SJCRH30 (cell line): ENCODE measurements at regions not wholly inside any gene's neighbourhood (a gene's known extent, or its start where the extent isn't known, plus 50 kb on each side); places are given as distances from the start of the nearest gene placed in this dataset.

Experiments used
- DNase-seq, 2 experiments: peaks; one replicate each; pipeline ENCODE4 v3.0.0-alpha.2; 2015 to 2020
- H3K27ac ChIP-seq: fragments of 250-450 bp; sonication (Bioruptor Pico); 2 replicates; pipeline ENCODE4 v1.5.1; 2020; ENCODE audit warnings: mild to moderate bottlenecking, moderate library complexity
- H3K27me3 ChIP-seq: fragments of 250-450 bp; sonication (Bioruptor Pico); 2 replicates; pipeline ENCODE4 v1.5.1; 2020; ENCODE audit warnings: mild to moderate bottlenecking, moderate library complexity
- H3K36me3 ChIP-seq: fragments of 250-450 bp; sonication (Bioruptor Pico); 2 replicates; pipeline ENCODE4 v1.5.1; 2020; ENCODE audit warnings: mild to moderate bottlenecking, moderate library complexity
- H3K4me1 ChIP-seq: fragments of 250-450 bp; sonication (Bioruptor Pico); 2 replicates; pipeline ENCODE4 v1.5.1; 2020; ENCODE audit warnings: mild to moderate bottlenecking, moderate library complexity
- H3K4me3 ChIP-seq: fragments of 250-450 bp; sonication (Bioruptor Pico); 2 replicates; pipeline ENCODE4 v1.5.1; 2020; ENCODE audit warnings: mild to moderate bottlenecking, moderate library complexity
- H3K9me3 ChIP-seq: fragments of 250-450 bp; sonication (Bioruptor Pico); replicated peaks from 2 replicates; pipeline ENCODE4 v1.5.1; 2020; ENCODE audit warnings: mild to moderate bottlenecking, moderate library complexity

GRCh38 chr4:14636563-14636962 is 365.7 kb upstream of the CPEB2 start:
- no peak for DNase-seq
- no peaks in the 10 kb centered on the region for H3K4me1 ChIP-seq
- no peaks in the 10 kb centered on the region for H3K9me3 ChIP-seq
- H3K27me3 ChIP-seq, result no peaks in the 10 kb centered on the region
- H3K36me3 ChIP-seq, result no peaks in the 10 kb centered on the region
- H3K27ac ChIP-seq, result no peak overlapping the region
- H3K4me3 ChIP-seq, result no peak overlapping the region

DNA sequence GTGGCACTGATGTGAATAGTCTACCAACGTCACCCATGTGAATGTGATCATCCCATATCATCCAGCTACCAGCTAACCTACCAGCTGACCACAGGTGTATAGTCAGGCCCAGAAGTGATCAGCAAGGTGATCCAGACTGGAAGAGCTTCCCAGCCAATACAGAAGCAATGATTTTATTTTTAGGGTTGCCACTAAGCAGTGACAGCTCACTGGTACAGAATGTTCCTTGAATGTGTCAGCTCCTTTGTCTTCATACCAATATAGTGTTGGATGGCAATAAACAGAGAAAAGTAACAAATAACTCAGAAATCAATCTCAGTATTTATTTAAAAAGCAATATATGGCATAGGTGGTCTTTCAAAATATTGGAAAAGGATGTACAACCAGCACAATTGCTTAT is 361.8 kb upstream of the CPEB2 start:
- no peak overlapping the region for H3K4me3 ChIP-seq
- no peak for DNase-seq
- H3K27me3 ChIP-seq, result peaks cover 3% of the 10 kb centered on the region; the same call in 1 of the 2 replicates
- no peak overlapping the region for H3K27ac ChIP-seq
- no peaks in the 10 kb centered on the region for H3K4me1 ChIP-seq
- no peaks in the 10 kb centered on the region for H3K9me3 ChIP-seq
- no peaks in the 10 kb centered on the region for H3K36me3 ChIP-seq

DNA sequence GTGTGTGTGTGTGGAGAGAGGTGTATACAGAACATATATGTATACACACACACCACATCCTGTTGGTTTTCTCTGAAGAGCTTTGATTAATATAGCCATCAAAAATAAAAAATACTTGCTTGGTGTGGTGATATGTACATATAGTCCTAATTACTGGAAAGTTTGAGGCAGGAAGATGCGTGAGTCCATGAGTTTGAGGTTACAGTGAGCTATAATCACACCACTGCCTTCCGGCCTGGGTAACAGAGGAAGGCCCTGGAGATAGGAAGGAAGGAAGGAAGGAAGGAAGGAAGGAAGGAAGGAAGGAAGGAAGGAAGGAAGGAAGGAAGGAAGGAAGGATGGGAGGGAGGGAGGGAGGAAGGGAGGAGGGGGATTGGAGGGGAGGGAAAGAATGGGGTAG is 360.4 kb upstream of the CPEB2 start:
- Histone ChIP-seq H3K9me3 (no peaks in the 10 kb centered on the region), H3K4me3 (no peak overlapping the region), H3K4me1 (no peaks in the 10 kb centered on the region), H3K27ac (no peak overlapping the region), H3K27me3 (peaks cover 3% of the 10 kb centered on the region; the same call in 1 of the 2 replicates), H3K36me3 (no peaks in the 10 kb centered on the region)
- no peak for DNase-seq

GRCh38 chr4:14644580-14645282 is 357.6 kb upstream of the CPEB2 start:
- DNase-seq, result no peak

DNA sequence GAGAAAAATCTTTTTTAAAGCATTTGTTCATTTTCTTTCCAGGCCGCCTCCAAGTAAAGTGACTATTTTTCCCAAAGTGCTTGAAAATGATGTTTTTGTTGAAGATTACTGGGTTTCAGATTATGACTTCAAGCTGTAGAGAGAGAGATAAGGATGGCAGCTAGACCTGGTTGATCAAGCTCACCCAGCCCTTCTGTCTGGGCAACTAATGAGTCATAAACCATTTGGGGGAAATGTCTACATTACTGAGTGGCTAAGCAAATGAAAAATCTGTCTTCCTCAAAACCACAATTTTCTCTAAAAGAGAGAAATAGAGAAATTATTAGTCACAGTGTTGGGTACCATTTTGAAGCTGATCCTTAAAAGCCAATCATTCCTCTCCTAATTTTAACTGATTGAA is 355.4 kb upstream of the CPEB2 start:
- peaks cover 3% of the 10 kb centered on the region; the same call in 1 of the 2 replicates for H3K27me3 ChIP-seq
- no peak overlapping the region for H3K4me3 ChIP-seq
- H3K9me3 ChIP-seq, result no peaks in the 10 kb centered on the region
- no peaks in the 10 kb centered on the region for H3K36me3 ChIP-seq
- DNase-seq, result no peak
- H3K4me1 ChIP-seq, result no peaks in the 10 kb centered on the region
- no peak overlapping the region for H3K27ac ChIP-seq

More at GRCh38 chr4:14644580-14645282, 357.6 kb upstream of the CPEB2 start:
- no peak overlapping the region for H3K27ac ChIP-seq
- H3K4me1 ChIP-seq, result no peaks in the 10 kb centered on the region
- no peaks in the 10 kb centered on the region for H3K36me3 ChIP-seq
- no peak overlapping the region for H3K4me3 ChIP-seq
- H3K27me3 ChIP-seq, result peaks cover 3% of the 10 kb centered on the region; the same call in 1 of the 2 replicates
- no peaks in the 10 kb centered on the region for H3K9me3 ChIP-seq

DNA sequence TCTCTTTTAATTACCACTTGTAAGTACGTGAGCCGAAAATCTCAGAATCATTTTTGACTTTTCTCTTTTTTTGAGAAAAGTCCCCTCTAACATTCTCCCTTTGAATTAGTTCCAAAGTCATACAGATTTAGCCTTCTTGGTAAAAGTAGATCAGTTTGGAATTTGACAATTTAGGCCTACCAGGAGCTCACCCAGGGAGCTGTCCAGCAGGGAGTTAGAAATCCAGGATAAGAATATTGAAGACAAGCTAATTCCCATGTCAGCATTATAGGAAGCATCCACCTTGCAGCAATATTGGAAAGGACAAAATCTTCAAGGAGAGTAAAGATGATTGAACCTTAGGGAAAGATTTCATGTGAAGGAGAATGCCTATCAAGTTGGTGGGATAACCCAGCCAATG is 352.2 kb upstream of the CPEB2 start:
- Histone ChIP-seq H3K27me3 (no peaks in the 10 kb centered on the region), H3K9me3 (no peaks in the 10 kb centered on the region), H3K4me3 (no peak overlapping the region), H3K4me1 (no peaks in the 10 kb centered on the region), H3K36me3 (no peaks in the 10 kb centered on the region), H3K27ac (no peak overlapping the region)
- no peak for DNase-seq

GRCh38 chr4:14652522-14652921 is 349.8 kb upstream of the CPEB2 start:
- no peaks in the 10 kb centered on the region for H3K27me3 ChIP-seq
- H3K9me3 ChIP-seq, result no peaks in the 10 kb centered on the region
- no peak for DNase-seq
- H3K36me3 ChIP-seq, result no peaks in the 10 kb centered on the region
- H3K4me3 ChIP-seq, result no peak overlapping the region
- no peak overlapping the region for H3K27ac ChIP-seq
- H3K4me1 ChIP-seq, result no peaks in the 10 kb centered on the region

DNA sequence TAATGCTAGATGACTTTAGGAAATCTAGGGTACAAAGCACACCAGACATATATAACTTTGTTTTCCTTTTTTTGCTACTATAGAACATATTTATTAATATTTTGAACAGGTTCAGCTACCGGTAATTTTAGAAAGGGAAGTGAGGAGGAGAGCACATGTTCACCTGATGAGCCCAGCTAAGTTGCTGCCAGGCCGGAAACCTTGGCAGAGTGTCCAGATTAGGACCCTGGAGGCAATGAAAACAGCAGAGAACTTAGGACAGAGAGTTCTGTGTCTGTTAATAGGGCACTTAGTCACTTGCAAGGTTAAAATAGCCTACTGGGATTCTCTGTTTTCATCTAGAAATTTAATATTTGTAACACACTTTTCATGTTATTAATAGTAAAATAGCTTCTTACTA is 348.9 kb upstream of the CPEB2 start:
- DNase-seq, result no peak
- no peaks in the 10 kb centered on the region for H3K9me3 ChIP-seq

DNA sequence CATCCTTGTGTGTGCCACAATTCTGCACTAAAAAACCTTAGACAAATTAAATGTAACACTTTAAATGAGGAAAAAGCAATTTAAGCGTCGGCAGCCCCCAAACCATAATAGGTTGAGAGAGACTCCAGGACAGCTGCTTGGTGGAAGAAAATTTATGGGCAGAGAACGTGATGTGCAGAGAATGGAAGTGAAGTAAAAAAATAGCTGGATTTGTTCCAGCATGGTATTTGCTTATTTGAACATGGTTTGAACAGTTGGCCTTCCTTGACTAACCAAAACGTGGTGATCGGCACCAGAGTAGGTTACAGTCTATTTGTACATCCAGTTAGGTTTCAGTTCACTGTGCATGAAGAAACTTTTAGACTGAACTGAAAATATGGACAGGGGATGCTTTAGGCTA is 343.0 kb upstream of the CPEB2 start:
- Histone ChIP-seq H3K4me3 (no peak overlapping the region), H3K27me3 (no peaks in the 10 kb centered on the region), H3K27ac (no peak overlapping the region), H3K9me3 (no peaks in the 10 kb centered on the region), H3K36me3 (no peaks in the 10 kb centered on the region), H3K4me1 (no peaks in the 10 kb centered on the region)
- no peak for DNase-seq

More for the DNA sequence above, 348.9 kb upstream of the CPEB2 start:
- H3K27me3 ChIP-seq, result no peaks in the 10 kb centered on the region
- no peak overlapping the region for H3K27ac ChIP-seq
- no peaks in the 10 kb centered on the region for H3K4me1 ChIP-seq
- no peak overlapping the region for H3K4me3 ChIP-seq
- H3K36me3 ChIP-seq, result no peaks in the 10 kb centered on the region

- no peak overlapping the region for H3K4me3 ChIP-seq
- no peaks in the 10 kb centered on the region for H3K27me3 ChIP-seq
- no peak overlapping the region for H3K27ac ChIP-seq
- no peaks in the 10 kb centered on the region for H3K9me3 ChIP-seq
- no peaks in the 10 kb centered on the region for H3K36me3 ChIP-seq
- no peak for DNase-seq
- H3K4me1 ChIP-seq, result no peaks in the 10 kb centered on the region
Observed at GRCh38 chr4:14667624-14668151, 334.6 kb upstream of the CPEB2 start.

DNA sequence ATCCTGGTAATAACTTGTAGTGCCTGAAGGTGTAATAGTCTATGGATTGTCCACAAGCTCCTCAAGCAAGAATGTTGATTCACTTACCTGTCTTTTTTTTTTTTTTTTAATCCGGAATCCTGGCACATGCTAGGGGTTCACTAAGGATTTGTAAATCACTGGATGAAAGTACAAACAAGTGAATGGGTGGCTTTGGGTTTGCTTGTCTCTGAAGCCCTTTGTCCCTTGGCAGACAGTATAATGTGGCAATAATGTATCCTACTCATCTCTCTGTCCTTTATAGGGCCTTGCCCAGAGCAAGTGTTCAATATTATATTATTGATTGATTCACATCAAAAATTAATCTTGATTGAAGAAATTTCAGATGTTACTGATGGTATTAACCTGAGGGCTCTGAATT is 334.0 kb upstream of the CPEB2 start:
- no peaks in the 10 kb centered on the region for H3K27me3 ChIP-seq
- no peak overlapping the region for H3K27ac ChIP-seq
- no peaks in the 10 kb centered on the region for H3K36me3 ChIP-seq
- H3K4me1 ChIP-seq, result no peaks in the 10 kb centered on the region
- no peaks in the 10 kb centered on the region for H3K9me3 ChIP-seq
- no peak overlapping the region for H3K4me3 ChIP-seq
- no peak for DNase-seq

DNA sequence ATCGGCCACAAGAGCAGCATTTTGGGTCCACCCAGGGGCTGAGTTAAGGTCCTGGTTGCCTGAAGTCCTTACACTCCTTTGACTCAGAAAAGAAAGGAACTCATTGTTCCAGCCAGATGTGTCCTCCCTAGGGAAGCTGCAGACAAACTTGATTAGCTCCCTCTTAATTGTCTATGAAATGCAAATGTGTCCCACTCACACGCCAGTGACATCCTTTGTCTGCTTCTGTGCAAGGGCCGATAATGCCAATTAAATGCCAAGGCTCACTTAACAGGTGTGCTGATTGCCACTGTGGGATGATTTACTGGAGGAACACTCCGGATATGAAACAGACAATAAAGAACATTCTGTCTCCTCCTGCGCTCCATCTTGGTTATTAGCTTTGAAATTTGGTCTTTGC is 332.9 kb upstream of the CPEB2 start:
- no peaks in the 10 kb centered on the region for H3K4me1 ChIP-seq
- no peaks in the 10 kb centered on the region for H3K36me3 ChIP-seq
- no peak overlapping the region for H3K27ac ChIP-seq
- H3K27me3 ChIP-seq, result no peaks in the 10 kb centered on the region
- DNase-seq, result no peak
- H3K9me3 ChIP-seq, result no peaks in the 10 kb centered on the region
- no peak overlapping the region for H3K4me3 ChIP-seq

- H3K27ac ChIP-seq, result no peak overlapping the region
- H3K4me1 ChIP-seq, result no peaks in the 10 kb centered on the region
- H3K36me3 ChIP-seq, result no peaks in the 10 kb centered on the region
- DNase-seq, result no peak
- H3K4me3 ChIP-seq, result no peak overlapping the region
- no peaks in the 10 kb centered on the region for H3K9me3 ChIP-seq
- no peaks in the 10 kb centered on the region for H3K27me3 ChIP-seq
Observed at GRCh38 chr4:14671146-14671545, 331.1 kb upstream of the CPEB2 start.

- H3K4me1 ChIP-seq, result no peaks in the 10 kb centered on the region
- no peak overlapping the region for H3K27ac ChIP-seq
- DNase-seq, result no peak
- no peaks in the 10 kb centered on the region for H3K9me3 ChIP-seq
- no peaks in the 10 kb centered on the region; the same call in 1 of the 2 replicates for H3K27me3 ChIP-seq
- H3K36me3 ChIP-seq, result no peaks in the 10 kb centered on the region
- no peak overlapping the region for H3K4me3 ChIP-seq
Observed at GRCh38 chr4:14675279-14675985, 326.8 kb upstream of the CPEB2 start.

- H3K27me3 ChIP-seq, result no peaks in the 10 kb centered on the region; the same call in 1 of the 2 replicates
- no peak overlapping the region for H3K27ac ChIP-seq
- no peaks in the 10 kb centered on the region for H3K36me3 ChIP-seq
- DNase-seq, result peak; percentile 6 to 24
- H3K9me3 ChIP-seq, result no peaks in the 10 kb centered on the region
- no peaks in the 10 kb centered on the region for H3K4me1 ChIP-seq
- no peak overlapping the region for H3K4me3 ChIP-seq
Observed at GRCh38 chr4:14679906-14680305, 322.4 kb upstream of the CPEB2 start.
